Pancreas (tissue), 10 donors: ENCODE measurements at regions not wholly inside any gene's neighbourhood (a gene's known extent, or its start where the extent isn't known, plus 50 kb on each side); places are given as distances from the start of the nearest gene placed in this dataset.

Source experiments
- ATAC-seq, 4 donors: fragments of 200-7000 bp; cut with Tn5 transposase; one replicate each; pipeline versions ENCODE4 v1.8.0 to v1.9.1; 2020; ENCODE audit warnings: mild to moderate bottlenecking in 4 of 4, moderate library complexity in 4 of 4
- DNase-seq, 6 donors: peaks; one replicate each; pipeline ENCODE4 v3.0.0-alpha.2; 2020
- FAIRE-seq: peaks from 2 replicates; lab custom pipeline; 2012; peaks lifted over from hg19 to GRCh38; lab: Jason Lieb, UNC
- H3K27ac ChIP-seq, 4 donors: fragments of 200-600 bp; sonication (generic); 1 replicate in 3 of 4; 2 replicates in 1 of 4; pipeline versions ENCODE4 v1.5.0 to v1.8.0; 2020
- H3K27me3 ChIP-seq, 4 donors: fragments of 200-600 bp; one replicate each; pipeline ENCODE4 v1.8.0; 2021
- H3K36me3 ChIP-seq, 3 donors: fragments of 200-600 bp; sonication (generic) in 1 of 3; one replicate each; pipeline versions ENCODE4 v1.5.0 to v1.8.0; 2020 to 2021
- H3K4me1 ChIP-seq, 3 donors: fragments of 200-600 bp; one replicate each; pipeline ENCODE4 v1.8.0; 2021
- H3K4me3 ChIP-seq, 4 donors: fragments of 200-600 bp; sonication (generic) in 2 of 4; one replicate each; pipeline versions ENCODE4 v1.5.0 to v1.8.0; 2020 to 2021
- H3K9me3 ChIP-seq, 4 donors: fragments of 200-600 bp; one replicate each; pipeline ENCODE4 v1.8.0; 2021
- WGBS, 2 donors: extraction: QIAGEN DNeasy Blood & Tissue Kit; methylation state at CpG; one replicate each; pipeline ENCODE4 v1.1.7; 2013; 5-methylcytosine and 5-hydroxymethylcytosine counted together
- intact Hi-C, 3 donors: fragments of 100-400 bp; cut with DNase I; formaldehyde crosslinking; loops; one replicate each; pipeline versions ENCODE4 v1.11.1 to v1.14.2; 2022
- TF ChIP-seq, protein P1 (sequence below), 4 donors: fragments of 200-600 bp; sonication (generic) in 3 of 4; IDR thresholded peaks; one replicate each; pipeline versions ENCODE4 v1.5.0 to v1.8.0; 2021; ENCODE audit warnings: antibody characterized with exemption in 4 of 4
- donor health status: healthy with polysubstance abuse.
- donor health status: DM: no; HTN: no; CAD: no; lungs with moderate emphysema.
- donor health status: DM: no; HTN: no; CAD: no.
- donor health status: control.
- donor health status: control.
- donor health status: Bipolar disorder and iron deficiency.
- donor health status: DM: yes; HTN: yes; CAD: no.
- donor health status: DM: no; HTN: no; CAD: no.
- donor health status: DM: no; HTN: no; CAD: no.
- donor health status: DM: yes; HTN: yes; CAD: no.

DNA sequence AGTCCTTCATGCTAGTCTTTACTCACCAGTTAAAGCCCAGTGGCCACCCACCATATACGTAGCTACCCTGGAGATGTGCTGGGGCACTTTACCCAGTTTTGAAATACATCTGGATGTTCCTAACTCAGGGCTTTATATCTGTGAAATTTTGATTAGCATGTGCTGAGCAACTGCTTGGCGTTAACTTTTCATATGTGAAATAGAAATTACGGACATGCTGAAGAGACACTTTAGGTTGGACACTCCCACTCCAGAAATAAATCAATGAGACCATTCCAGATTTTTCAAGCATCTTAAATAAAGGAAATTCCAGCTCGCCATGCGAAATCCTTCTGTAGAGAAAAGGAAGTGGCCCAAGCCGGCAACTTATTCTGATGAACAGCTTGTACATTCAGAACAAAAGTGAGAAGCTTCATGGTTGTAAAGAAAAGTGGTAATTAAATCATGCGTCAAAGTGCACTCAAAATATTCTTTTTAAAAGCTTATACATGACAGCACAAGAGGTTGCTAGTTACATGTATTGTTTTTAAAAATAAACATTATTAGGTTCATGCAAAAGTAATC is 153.5 kb upstream of the ITGB1 start:
- FAIRE-seq, result no peak
- 92 to 93% methylated on average over 7 of the region's 7 CpGs for WGBS, 2 donors
- TF ChIP-seq, protein P1, sequence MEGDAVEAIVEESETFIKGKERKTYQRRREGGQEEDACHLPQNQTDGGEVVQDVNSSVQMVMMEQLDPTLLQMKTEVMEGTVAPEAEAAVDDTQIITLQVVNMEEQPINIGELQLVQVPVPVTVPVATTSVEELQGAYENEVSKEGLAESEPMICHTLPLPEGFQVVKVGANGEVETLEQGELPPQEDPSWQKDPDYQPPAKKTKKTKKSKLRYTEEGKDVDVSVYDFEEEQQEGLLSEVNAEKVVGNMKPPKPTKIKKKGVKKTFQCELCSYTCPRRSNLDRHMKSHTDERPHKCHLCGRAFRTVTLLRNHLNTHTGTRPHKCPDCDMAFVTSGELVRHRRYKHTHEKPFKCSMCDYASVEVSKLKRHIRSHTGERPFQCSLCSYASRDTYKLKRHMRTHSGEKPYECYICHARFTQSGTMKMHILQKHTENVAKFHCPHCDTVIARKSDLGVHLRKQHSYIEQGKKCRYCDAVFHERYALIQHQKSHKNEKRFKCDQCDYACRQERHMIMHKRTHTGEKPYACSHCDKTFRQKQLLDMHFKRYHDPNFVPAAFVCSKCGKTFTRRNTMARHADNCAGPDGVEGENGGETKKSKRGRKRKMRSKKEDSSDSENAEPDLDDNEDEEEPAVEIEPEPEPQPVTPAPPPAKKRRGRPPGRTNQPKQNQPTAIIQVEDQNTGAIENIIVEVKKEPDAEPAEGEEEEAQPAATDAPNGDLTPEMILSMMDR (IDR thresholded peaks at IDR 0.05), result no peak
- Histone ChIP-seq H3K27me3 (no peaks in the 10 kb centered on the region), H3K27ac (no peak overlapping the region), H3K4me1 (no peaks in the 10 kb centered on the region), H3K4me3 (no peak overlapping the region), H3K9me3 (no peaks in the 10 kb centered on the region), H3K36me3 (no peaks in the 10 kb centered on the region)
- no peak for ATAC-seq
- intact Hi-C loops, result no loop called here
- no peak for DNase-seq

- no peak for FAIRE-seq
- 81 to 88% methylated on average over 7 of the region's 7 CpGs for WGBS, 2 donors
- no peak for ATAC-seq
These were observed 151.9 kb upstream of the ITGB1 start for GRCh38 chr10:33109788-33110469.

GRCh38 chr10:33109384-33109783 is 151.4 kb upstream of the ITGB1 start:
- intact Hi-C loops, result no loop called here
- no peak for FAIRE-seq
- H3K36me3 ChIP-seq, result no peaks in the 10 kb centered on the region
- no peaks in the 10 kb centered on the region for H3K27me3 ChIP-seq
- ATAC-seq, result no peak
- no peaks in the 10 kb centered on the region for H3K9me3 ChIP-seq
- H3K27ac ChIP-seq, result no peak overlapping the region
- 64 to 75% methylated on average over 4 of the region's 4 CpGs for WGBS, 2 donors
- TF ChIP-seq, protein P1 (IDR thresholded peaks at IDR 0.05), result no peak
- H3K4me3 ChIP-seq, result no peak overlapping the region
- DNase-seq, result no peak
- H3K4me1 ChIP-seq, result no peaks in the 10 kb centered on the region

More at GRCh38 chr10:33109788-33110469, 151.9 kb upstream of the ITGB1 start:
- Histone ChIP-seq H3K4me1 (no peaks in the 10 kb centered on the region), H3K9me3 (no peaks in the 10 kb centered on the region), H3K27ac (no peak overlapping the region), H3K36me3 (no peaks in the 10 kb centered on the region), H3K27me3 (no peaks in the 10 kb centered on the region), H3K4me3 (no peak overlapping the region)
- TF ChIP-seq, protein P1 (IDR thresholded peaks at IDR 0.05), result no peak
- intact Hi-C loops, result no loop called here
- no peak for DNase-seq

- DNase-seq (no peak), ATAC-seq (no peak), FAIRE-seq (no peak)
- Histone ChIP-seq H3K36me3 (no peaks in the 10 kb centered on the region), H3K4me1 (no peaks in the 10 kb centered on the region), H3K27me3 (no peaks in the 10 kb centered on the region), H3K27ac (no peak overlapping the region), H3K4me3 (no peak overlapping the region), H3K9me3 (no peaks in the 10 kb centered on the region)
- intact Hi-C loops, result no loop called here
- TF ChIP-seq, protein P1 (IDR thresholded peaks at IDR 0.05), result no peak
- 85 to 96% methylated on average over 4 of the region's 4 CpGs for WGBS, 2 donors
These were observed 149.9 kb upstream of the ITGB1 start for GRCh38 chr10:33107953-33108352.

DNA sequence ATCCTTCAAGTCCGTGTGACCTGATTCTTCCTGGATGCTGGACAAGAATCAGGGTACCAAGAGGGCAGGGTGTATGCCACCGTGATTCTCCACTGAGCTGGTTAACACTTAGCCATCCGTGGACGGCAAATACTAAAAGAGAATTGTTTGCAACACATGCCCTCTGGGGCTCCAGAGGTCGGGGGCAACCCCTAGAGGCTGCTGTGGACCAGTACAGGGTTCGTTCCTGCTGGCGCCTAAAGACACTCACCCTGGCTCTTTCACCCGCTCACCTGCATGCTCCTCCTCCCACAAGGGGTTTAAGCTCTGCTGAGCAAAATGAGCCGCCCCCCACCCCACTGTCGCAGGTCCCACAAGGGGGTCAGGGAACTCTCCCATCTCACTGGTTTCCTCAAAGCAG is 148.7 kb upstream of the ITGB1 start:
- ATAC-seq, result no peak
- Histone ChIP-seq H3K4me1 (no peaks in the 10 kb centered on the region), H3K36me3 (no peaks in the 10 kb centered on the region), H3K4me3 (no peak overlapping the region), H3K27ac (no peak overlapping the region), H3K27me3 (no peaks in the 10 kb centered on the region), H3K9me3 (no peaks in the 10 kb centered on the region)
- DNase-seq, result no peak
- 72 to 74% methylated on average over 10 of the region's 10 CpGs for WGBS, 2 donors
- TF ChIP-seq, protein P1 (IDR thresholded peaks at IDR 0.05), result no peak
- intact Hi-C loops, result no loop called here
- FAIRE-seq, result no peak
